Neural cell (in vitro differentiated cells): ENCODE measurements at regions not wholly inside any gene's neighbourhood (a gene's known extent, or its start where the extent isn't known, plus 50 kb on each side); places are given as distances from the start of the nearest gene placed in this dataset.

Experiments
- EP300 ChIP-seq: fragments of 450-650 bp; conservative IDR thresholded peaks from 2 replicates; pipeline ENCODE4 v1.6.1; 2014; ENCODE audit warnings: antibody characterized with exemption, mild to moderate bottlenecking, moderate library complexity; ENCODE audit not compliant: poor library complexity, severe bottlenecking
- EZH2 ChIP-seq: fragments of 200-600, 300-800 bp; shearing (Covaris generic), sonication (generic); IDR thresholded peaks from 2 replicates; pipeline ENCODE4 v1.6.1; 2014; ENCODE audit warnings: antibody characterized with exemption, low read length, borderline replicate concordance, mild to moderate bottlenecking; ENCODE audit not compliant: insufficient read depth, poor library complexity, severe bottlenecking
- MXI1 ChIP-seq: fragments of 450-650 bp; conservative IDR thresholded peaks from 2 replicates; pipeline ENCODE4 v1.6.1; 2014; ENCODE audit warnings: antibody characterized with exemption, mild to moderate bottlenecking; ENCODE audit not compliant: poor library complexity, severe bottlenecking
- POLR2AphosphoS5 ChIP-seq: IDR thresholded peaks from 2 replicates; pipeline ENCODE4 v1.6.1; 2012
- TAF1 ChIP-seq: IDR thresholded peaks from 2 replicates; pipeline ENCODE4 v1.6.1; 2012; ENCODE audit warnings: low read depth
- TF ChIP-seq, protein P1 (sequence below): fragments of 450-650 bp; IDR thresholded peaks from 2 replicates; pipeline ENCODE4 v1.5.1; 2014; ENCODE audit warnings: antibody characterized with exemption, mild to moderate bottlenecking, moderate library complexity; ENCODE audit not compliant: poor library complexity, severe bottlenecking
- TF ChIP-seq, protein P2 (sequence below): IDR thresholded peaks from 2 replicates; pipeline ENCODE4 v1.6.1; 2012; ENCODE audit warnings: borderline replicate concordance

DNA sequence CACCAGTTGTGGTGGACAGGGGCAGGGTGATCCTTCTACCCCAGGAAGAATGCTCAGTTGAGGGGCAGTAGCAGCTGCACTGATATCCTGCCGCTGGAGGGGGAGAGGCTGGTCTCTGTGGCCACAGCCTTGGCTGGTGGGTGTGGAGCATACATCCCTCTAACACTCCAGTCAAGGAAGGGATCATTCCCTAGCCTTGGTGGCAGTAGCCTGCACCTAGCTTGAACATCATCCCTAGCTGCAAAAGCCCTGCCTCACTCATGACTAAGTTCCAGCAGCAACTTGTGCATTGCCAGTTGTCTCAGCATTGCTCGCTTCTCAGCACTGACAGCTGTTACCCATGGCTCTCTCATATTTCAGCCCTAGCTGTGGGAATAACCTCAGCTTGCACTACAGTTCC lies 688.9 kb upstream of the POT1 start:
- TF ChIP-seq, protein P1, sequence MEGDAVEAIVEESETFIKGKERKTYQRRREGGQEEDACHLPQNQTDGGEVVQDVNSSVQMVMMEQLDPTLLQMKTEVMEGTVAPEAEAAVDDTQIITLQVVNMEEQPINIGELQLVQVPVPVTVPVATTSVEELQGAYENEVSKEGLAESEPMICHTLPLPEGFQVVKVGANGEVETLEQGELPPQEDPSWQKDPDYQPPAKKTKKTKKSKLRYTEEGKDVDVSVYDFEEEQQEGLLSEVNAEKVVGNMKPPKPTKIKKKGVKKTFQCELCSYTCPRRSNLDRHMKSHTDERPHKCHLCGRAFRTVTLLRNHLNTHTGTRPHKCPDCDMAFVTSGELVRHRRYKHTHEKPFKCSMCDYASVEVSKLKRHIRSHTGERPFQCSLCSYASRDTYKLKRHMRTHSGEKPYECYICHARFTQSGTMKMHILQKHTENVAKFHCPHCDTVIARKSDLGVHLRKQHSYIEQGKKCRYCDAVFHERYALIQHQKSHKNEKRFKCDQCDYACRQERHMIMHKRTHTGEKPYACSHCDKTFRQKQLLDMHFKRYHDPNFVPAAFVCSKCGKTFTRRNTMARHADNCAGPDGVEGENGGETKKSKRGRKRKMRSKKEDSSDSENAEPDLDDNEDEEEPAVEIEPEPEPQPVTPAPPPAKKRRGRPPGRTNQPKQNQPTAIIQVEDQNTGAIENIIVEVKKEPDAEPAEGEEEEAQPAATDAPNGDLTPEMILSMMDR: no peak
- no peak for TF ChIP-seq POLR2AphosphoS5
- TF ChIP-seq, protein P2, sequence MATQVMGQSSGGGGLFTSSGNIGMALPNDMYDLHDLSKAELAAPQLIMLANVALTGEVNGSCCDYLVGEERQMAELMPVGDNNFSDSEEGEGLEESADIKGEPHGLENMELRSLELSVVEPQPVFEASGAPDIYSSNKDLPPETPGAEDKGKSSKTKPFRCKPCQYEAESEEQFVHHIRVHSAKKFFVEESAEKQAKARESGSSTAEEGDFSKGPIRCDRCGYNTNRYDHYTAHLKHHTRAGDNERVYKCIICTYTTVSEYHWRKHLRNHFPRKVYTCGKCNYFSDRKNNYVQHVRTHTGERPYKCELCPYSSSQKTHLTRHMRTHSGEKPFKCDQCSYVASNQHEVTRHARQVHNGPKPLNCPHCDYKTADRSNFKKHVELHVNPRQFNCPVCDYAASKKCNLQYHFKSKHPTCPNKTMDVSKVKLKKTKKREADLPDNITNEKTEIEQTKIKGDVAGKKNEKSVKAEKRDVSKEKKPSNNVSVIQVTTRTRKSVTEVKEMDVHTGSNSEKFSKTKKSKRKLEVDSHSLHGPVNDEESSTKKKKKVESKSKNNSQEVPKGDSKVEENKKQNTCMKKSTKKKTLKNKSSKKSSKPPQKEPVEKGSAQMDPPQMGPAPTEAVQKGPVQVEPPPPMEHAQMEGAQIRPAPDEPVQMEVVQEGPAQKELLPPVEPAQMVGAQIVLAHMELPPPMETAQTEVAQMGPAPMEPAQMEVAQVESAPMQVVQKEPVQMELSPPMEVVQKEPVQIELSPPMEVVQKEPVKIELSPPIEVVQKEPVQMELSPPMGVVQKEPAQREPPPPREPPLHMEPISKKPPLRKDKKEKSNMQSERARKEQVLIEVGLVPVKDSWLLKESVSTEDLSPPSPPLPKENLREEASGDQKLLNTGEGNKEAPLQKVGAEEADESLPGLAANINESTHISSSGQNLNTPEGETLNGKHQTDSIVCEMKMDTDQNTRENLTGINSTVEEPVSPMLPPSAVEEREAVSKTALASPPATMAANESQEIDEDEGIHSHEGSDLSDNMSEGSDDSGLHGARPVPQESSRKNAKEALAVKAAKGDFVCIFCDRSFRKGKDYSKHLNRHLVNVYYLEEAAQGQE: no peak
- no peak for TF ChIP-seq TAF1
- TF ChIP-seq MXI1: no peak
- TF ChIP-seq EP300: no peak
- no peak for TF ChIP-seq EZH2
